Ureter (tissue), 1 donor: ENCODE measurements at regions not wholly inside any gene's neighbourhood (a gene's known extent, or its start where the extent isn't known, plus 50 kb on each side); places are given as distances from the start of the nearest gene placed in this dataset.
A peak's percentile ranks its signal among the peaks of the same experiment; 100 is the strongest.

Experiments used
- DNase-seq: peaks from one replicate; pipeline ENCODE4 v3.0.0-alpha.2; 2020; ENCODE audit warnings: low spot score
- donor health status: DM: yes; HTN: yes; CAD: no.

GRCh38 chr1:29381426-29381825, 145.1 kb downstream of the PTPRU start:
- no peak for DNase-seq

- DNase-seq, result no peak
Observed at GRCh38 chr1:29380532-29380931, 144.2 kb downstream of the PTPRU start.

GRCh38 chr1:29379443-29380073, 143.2 kb downstream of the PTPRU start:
- peak; percentile 22 for DNase-seq
